HEK293 (cell line): ENCODE measurements at regions not wholly inside any gene's neighbourhood (a gene's known extent, or its start where the extent isn't known, plus 50 kb on each side); places are given as distances from the start of the nearest gene placed in this dataset.

ENCODE experiments used
- CTCF ChIA-PET: fragments of 350-600 bp; formaldehyde crosslinking; extraction: SDS; loops from one replicate; lab custom pipeline; 2021; ENCODE audit warnings: antibody characterized with exemption; lab: Yijun Ruan, JAX
- POLR2A ChIA-PET: fragments of 300-600 bp; formaldehyde crosslinking; extraction: SDS; loops from one replicate; lab custom pipeline; 2020; ENCODE audit warnings: antibody characterized with exemption, inconsistent platforms; lab: Yijun Ruan, JAX
- H3K27ac ChIP-seq: fragments of 200-500 bp; sonication (Bioruptor generic); 2 replicates; pipeline ENCODE4 v1.5.1; 2014; ENCODE audit warnings: low read depth, low read length, control low read depth, inconsistent platforms; ENCODE audit errors: extremely low read depth
- H3K36me3 ChIP-seq, 2 experiments: fragments of 200-500 bp in 1 of 2; sonication (Bioruptor generic) in 1 of 2; 1 replicate in 1 of 2; 2 replicates in 1 of 2; pipeline ENCODE4 v1.5.1; 2014 to 2017; ENCODE audit warnings: inconsistent platforms in 2 of 2, low read length in 2 of 2; ENCODE audit not compliant: control insufficient read depth in 2 of 2, insufficient read depth in 1 of 2
- H3K4me1 ChIP-seq: fragments of 200-500 bp; sonication (Bioruptor generic); 2 replicates; pipeline ENCODE4 v1.5.1; 2014; ENCODE audit warnings: mild to moderate bottlenecking, low read length, inconsistent platforms; ENCODE audit not compliant: control insufficient read depth, insufficient read depth
- H3K4me3 ChIP-seq: 2 replicates; pipeline ENCODE4 v1.5.1; 2011; ENCODE audit warnings: low read depth, mild to moderate bottlenecking, control low read depth, low read length, moderate library complexity
- H3K9me3 ChIP-seq: fragments of 200-500 bp; sonication (Bioruptor generic); 2 replicates; pipeline ENCODE4 v1.5.1; 2014; ENCODE audit warnings: low read depth, low read length, inconsistent platforms; ENCODE audit not compliant: control insufficient read depth, insufficient read depth
- EGR2 ChIP-seq: fragments of 450-650 bp; formaldehyde crosslinking; IDR thresholded peaks from 2 replicates; pipeline ENCODE4 v1.5.1; 2016; ENCODE audit warnings: low read depth, missing biosample characterization, missing genetic modification characterization
- GFI1B ChIP-seq: fragments of 450-650 bp; formaldehyde crosslinking; IDR thresholded peaks from 2 replicates; pipeline ENCODE4 v1.5.1; 2016; ENCODE audit warnings: missing biosample characterization, missing genetic modification characterization
- KLF8 ChIP-seq: fragments of 450-650 bp; formaldehyde crosslinking; IDR thresholded peaks from 2 replicates; pipeline ENCODE4 v1.5.1; 2016; ENCODE audit warnings: missing biosample characterization, missing genetic modification characterization
- MEIS1 ChIP-seq: sonication (generic); formaldehyde crosslinking; IDR thresholded peaks from 2 replicates; pipeline ENCODE4 v1.8.1; 2022; ENCODE audit warnings: missing genetic modification reagents, mild to moderate bottlenecking, borderline replicate concordance
- SETDB1 ChIP-seq: IDR thresholded peaks from one replicate; pipeline ENCODE4 v1.6.1; 2017; ENCODE audit warnings: mild to moderate bottlenecking, low read length, moderate library complexity, mixed read lengths; ENCODE audit not compliant: insufficient read length
- SP2 ChIP-seq: fragments of 450-650 bp; formaldehyde crosslinking; IDR thresholded peaks from 2 replicates; pipeline ENCODE4 v1.5.1; 2016; ENCODE audit warnings: missing biosample characterization, missing genetic modification characterization
- YY1 ChIP-seq: fragments of 450-650 bp; formaldehyde crosslinking; IDR thresholded peaks from 2 replicates; pipeline ENCODE4 v1.5.1; 2018; ENCODE audit warnings: missing biosample characterization, missing genetic modification characterization
- ZBTB17 ChIP-seq: fragments of 450-650 bp; formaldehyde crosslinking; IDR thresholded peaks from 2 replicates; pipeline ENCODE4 v1.5.1; 2016; ENCODE audit warnings: missing biosample characterization, missing genetic modification characterization
- ZBTB44 ChIP-seq: fragments of 450-650 bp; IDR thresholded peaks from 2 replicates; pipeline ENCODE4 v1.5.1; 2018; ENCODE audit warnings: missing biosample characterization, mild to moderate bottlenecking, missing genetic modification characterization
- ZBTB49 ChIP-seq: fragments of 450-650 bp; formaldehyde crosslinking; IDR thresholded peaks from 2 replicates; pipeline ENCODE4 v1.5.1; 2016; ENCODE audit warnings: missing biosample characterization, missing genetic modification characterization, low read depth
- ZFP3 ChIP-seq: fragments of 450-650 bp; formaldehyde crosslinking; IDR thresholded peaks from 2 replicates; pipeline ENCODE4 v1.5.1; 2016; ENCODE audit warnings: low read depth, missing biosample characterization, missing genetic modification characterization
- ZNF121 ChIP-seq: fragments of 450-650 bp; formaldehyde crosslinking; IDR thresholded peaks from 2 replicates; pipeline ENCODE4 v1.5.1; 2016; ENCODE audit warnings: missing biosample characterization, missing genetic modification characterization
- ZNF132 ChIP-seq: fragments of 450-650 bp; formaldehyde crosslinking; IDR thresholded peaks from 2 replicates; pipeline ENCODE4 v1.5.1; 2017; ENCODE audit warnings: missing biosample characterization, missing genetic modification characterization, borderline replicate concordance
- ZNF146 ChIP-seq: fragments of 450-650 bp; formaldehyde crosslinking; IDR thresholded peaks from 2 replicates; pipeline ENCODE4 v1.5.1; 2016; ENCODE audit warnings: missing biosample characterization, missing genetic modification characterization
- ZNF350 ChIP-seq: fragments of 450-650 bp; formaldehyde crosslinking; IDR thresholded peaks from 2 replicates; pipeline ENCODE4 v1.5.0; 2017; ENCODE audit warnings: missing biosample characterization, mild to moderate bottlenecking, missing genetic modification characterization
- ZNF416 ChIP-seq: fragments of 450-650 bp; formaldehyde crosslinking; IDR thresholded peaks from 2 replicates; pipeline ENCODE4 v1.5.1; 2016; ENCODE audit warnings: missing biosample characterization, missing genetic modification characterization
- ZNF513 ChIP-seq: fragments of 450-650 bp; IDR thresholded peaks from 2 replicates; pipeline ENCODE4 v1.5.1; 2018; ENCODE audit warnings: missing biosample characterization, missing genetic modification characterization
- ZNF518A ChIP-seq: fragments of 450-650 bp; formaldehyde crosslinking; conservative IDR thresholded peaks from 2 replicates; pipeline ENCODE4 v1.5.1; 2016; ENCODE audit warnings: low read depth, missing biosample characterization, missing genetic modification characterization
- ZNF629 ChIP-seq: fragments of 450-650 bp; formaldehyde crosslinking; IDR thresholded peaks from 2 replicates; pipeline ENCODE4 v1.5.1; 2017; ENCODE audit warnings: missing biosample characterization, missing genetic modification characterization
- ZNF791 ChIP-seq: fragments of 450-650 bp; formaldehyde crosslinking; IDR thresholded peaks from 2 replicates; pipeline ENCODE4 v1.5.1; 2016; ENCODE audit warnings: missing biosample characterization, missing genetic modification characterization
- ZNF837 ChIP-seq: fragments of 450-650 bp; formaldehyde crosslinking; IDR thresholded peaks from 2 replicates; pipeline ENCODE4 v1.5.1; 2016; ENCODE audit warnings: missing biosample characterization, missing genetic modification characterization
- ZSCAN30 ChIP-seq: fragments of 450-650 bp; IDR thresholded peaks from 2 replicates; pipeline ENCODE4 v1.5.1; 2018; ENCODE audit warnings: missing biosample characterization, mild to moderate bottlenecking, missing genetic modification characterization, moderate library complexity

- ChIA-PET CTCF (interaction anchor here (0.7 kb wide), 2 partner anchors 16 to 83 kb away, joined by 3 read pairs; no protein-coding TSS in a partner anchor), POLR2A (no interaction called here)
- Histone ChIP-seq H3K4me3 (no peak overlapping the region), H3K27ac (no peak overlapping the region), H3K9me3 (no peaks in the 10 kb centered on the region), H3K36me3 (no peaks in the 10 kb centered on the region), H3K4me1 (no peaks in the 10 kb centered on the region)
- TF ChIP-seq ZNF518A (tag by site-specific recombination) (no peak), GFI1B (tag by site-specific recombination) (no peak), KLF8 (tag by site-specific recombination) (no peak), SETDB1 (peak; percentile 30), ZFP3 (no peak)
These were observed 222.4 kb downstream of the IL20RB start for GRCh38 chr3:137180220-137180619.

GRCh38 chr3:137191133-137191923, 233.5 kb downstream of the IL20RB start:
- no peaks in the 10 kb centered on the region for H3K9me3 ChIP-seq
- H3K4me3 ChIP-seq: no peak overlapping the region
- POLR2A ChIA-PET: no interaction called here
- H3K27ac ChIP-seq: no peak overlapping the region
- no peaks in the 10 kb centered on the region for H3K4me1 ChIP-seq
- H3K36me3 ChIP-seq: no peaks in the 10 kb centered on the region
- TF ChIP-seq ZNF350 (tag by site-specific recombination) (no peak), ZBTB17 (no peak), ZBTB49 (tag by site-specific recombination) (no peak), ZNF121 (tag by site-specific recombination) (no peak), ZNF791 (tag by site-specific recombination) (no peak), ZNF132 (no peak), YY1 (tag by site-specific recombination) (no peak), ZNF629 (tag by site-specific recombination) (no peak), ZNF416 (no peak), SP2 (tag by site-specific recombination) (no peak), ZNF513 (no peak), ZNF837 (tag by site-specific recombination) (no peak), EGR2 (tag by site-specific recombination) (no peak), ZBTB44 (tag by site-specific recombination) (no peak), ZSCAN30 (no peak), MEIS1 (no peak), ZNF146 (tag by site-specific recombination) (no peak)
- CTCF ChIA-PET: no interaction called here
